ENCODE measurements at regions not wholly inside any gene's neighbourhood (a gene's known extent, or its start where the extent isn't known, plus 50 kb on each side); places are given as distances from the start of the nearest gene placed in this dataset.

DNA sequence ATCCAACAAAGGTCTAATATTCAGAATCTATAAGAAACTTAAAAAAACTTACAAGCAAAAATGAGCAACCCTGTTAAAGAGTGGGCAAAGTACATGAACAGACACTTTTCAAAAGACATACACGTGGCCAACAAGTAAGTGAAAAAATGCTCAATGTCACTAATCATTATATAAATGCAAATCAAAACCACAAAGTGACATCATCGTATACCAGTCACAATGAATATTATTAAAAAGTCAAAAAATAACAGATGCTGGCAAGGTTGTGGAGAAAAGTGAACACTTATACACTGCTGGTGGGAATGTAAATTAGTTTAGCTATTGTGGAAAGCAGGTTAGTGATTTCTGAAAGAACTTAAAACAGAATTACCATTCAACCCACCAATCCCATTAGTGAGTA lies 199.1 kb downstream of the SNAPC1 start:
- H3K9me3 ChIP-seq, result peaks cover 3% of the 10 kb centered on the region
- TF ChIP-seq Cebpa-rat (IDR thresholded peaks at IDR 0.05), result no peak
- H4K20me1 ChIP-seq, result no peaks in the 10 kb centered on the region
- H3K36me3 ChIP-seq, result no peaks in the 10 kb centered on the region
- H3K27me3 ChIP-seq, result no peaks in the 10 kb centered on the region
- no peak overlapping the region for H3K4me3 ChIP-seq
- no peak overlapping the region for H3K27ac ChIP-seq
- no peak overlapping the region for H3K4me2 ChIP-seq
- H3K4me1 ChIP-seq, result no peaks in the 10 kb centered on the region
- H3K9ac ChIP-seq, result no peak overlapping the region

- Histone ChIP-seq H4K20me1 (no peaks in the 10 kb centered on the region), H3K4me3 (no peak overlapping the region), H3K4me1 (no peaks in the 10 kb centered on the region), H3K27me3 (no peaks in the 10 kb centered on the region), H3K9ac (no peak overlapping the region), H3K27ac (no peak overlapping the region), H3K36me3 (no peaks in the 10 kb centered on the region), H3K9me3 (no peaks in the 10 kb centered on the region), H3K4me2 (no peak overlapping the region)
- TF ChIP-seq Cebpa-rat (IDR thresholded peaks at IDR 0.05), result no peak
Observed at GRCh38 chr14:61963926-61964325, 201.7 kb downstream of the SNAPC1 start.

DNA sequence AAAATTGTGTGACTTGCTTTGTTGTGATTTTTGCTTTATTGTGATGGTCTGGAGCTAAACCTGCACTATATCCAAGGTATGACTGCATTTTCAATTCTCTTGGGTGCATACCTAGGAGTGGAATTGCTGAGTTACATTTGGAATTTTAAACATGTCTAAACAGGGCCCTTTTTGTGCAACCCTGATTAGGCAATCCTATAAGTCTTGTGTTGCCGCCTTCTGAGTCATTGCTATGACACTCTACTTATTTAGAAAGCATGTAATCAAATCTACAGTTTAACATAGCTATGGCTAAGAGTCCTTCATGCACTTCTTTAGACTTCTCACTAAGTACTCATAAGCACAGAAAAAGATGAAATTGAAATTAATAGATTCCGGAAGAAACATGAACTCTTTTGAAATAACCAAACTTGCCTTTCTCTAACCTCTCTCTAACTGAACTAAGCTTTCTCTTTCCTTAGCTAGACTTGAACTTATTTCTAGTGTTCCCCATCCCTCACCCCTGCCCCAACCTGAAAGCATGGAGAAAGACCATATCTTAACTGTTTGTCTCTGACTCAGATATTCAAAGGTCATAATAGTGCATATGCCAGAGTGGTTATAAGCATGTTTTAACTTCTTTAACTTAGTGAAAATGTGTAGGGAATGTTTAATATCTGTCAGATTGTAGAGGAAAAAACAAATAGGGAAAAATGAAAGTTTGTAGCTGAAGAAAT lies 203.0 kb downstream of the SNAPC1 start:
- Histone ChIP-seq H3K4me2 (no peak overlapping the region), H3K27ac (no peak overlapping the region), H3K27me3 (no peaks in the 10 kb centered on the region), H3K4me1 (no peaks in the 10 kb centered on the region), H3K9me3 (no peaks in the 10 kb centered on the region), H4K20me1 (no peaks in the 10 kb centered on the region), H3K36me3 (no peaks in the 10 kb centered on the region), H3K9ac (no peak overlapping the region), H3K4me3 (no peak overlapping the region)
- no peak for TF ChIP-seq Cebpa-rat (IDR thresholded peaks at IDR 0.05)

DNA sequence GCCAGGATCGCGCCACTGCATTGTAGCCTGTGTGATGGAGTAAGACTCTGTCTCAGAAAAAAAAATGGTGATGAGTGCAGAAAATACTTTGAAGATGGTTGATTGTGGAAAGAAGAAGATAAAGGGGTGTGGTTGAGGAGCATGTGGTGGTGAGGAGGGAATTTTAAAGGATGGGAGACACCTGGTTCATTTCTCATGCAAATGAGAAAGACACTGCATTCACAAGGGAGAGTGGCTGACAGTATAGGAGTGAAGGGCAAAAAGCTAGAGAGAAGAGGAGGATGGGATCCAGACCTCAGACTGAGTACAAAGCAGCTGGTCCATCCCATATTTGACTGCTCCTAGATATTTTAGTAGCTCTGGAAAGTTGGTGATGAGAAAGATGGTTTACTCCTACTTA lies 206.0 kb downstream of the SNAPC1 start:
- Histone ChIP-seq H3K4me2 (no peak overlapping the region), H4K20me1 (no peaks in the 10 kb centered on the region), H3K9me3 (no peaks in the 10 kb centered on the region), H3K27me3 (no peaks in the 10 kb centered on the region), H3K9ac (no peak overlapping the region), H3K27ac (no peak overlapping the region), H3K4me3 (no peak overlapping the region), H3K4me1 (no peaks in the 10 kb centered on the region), H3K36me3 (no peaks in the 10 kb centered on the region)
- TF ChIP-seq Cebpa-rat (IDR thresholded peaks at IDR 0.05), result no peak

GRCh38 chr14:61972711-61973110 lies 210.5 kb downstream of the SNAPC1 start:
- H3K4me2 ChIP-seq, result no peak overlapping the region

GRCh38 chr14:61973981-61974380 lies 211.8 kb downstream of the SNAPC1 start:
- H3K4me3 ChIP-seq, result no peak overlapping the region
- no peaks in the 10 kb centered on the region for H3K4me1 ChIP-seq
- H3K36me3 ChIP-seq, result no peaks in the 10 kb centered on the region
- no peak for TF ChIP-seq Cebpa-rat (IDR thresholded peaks at IDR 0.05)
- no peak overlapping the region for H3K27ac ChIP-seq
- no peaks in the 10 kb centered on the region for H4K20me1 ChIP-seq
- peaks cover 37% of the 10 kb centered on the region for H3K9me3 ChIP-seq
- H3K9ac ChIP-seq, result no peak overlapping the region
- H3K4me2 ChIP-seq, result no peak overlapping the region
- H3K27me3 ChIP-seq, result no peaks in the 10 kb centered on the region

More at GRCh38 chr14:61972711-61973110, 210.5 kb downstream of the SNAPC1 start:
- Histone ChIP-seq H3K27ac (no peak overlapping the region), H3K27me3 (no peaks in the 10 kb centered on the region), H3K9me3 (peaks cover 37% of the 10 kb centered on the region), H4K20me1 (no peaks in the 10 kb centered on the region), H3K36me3 (no peaks in the 10 kb centered on the region), H3K4me3 (no peak overlapping the region), H3K9ac (no peak overlapping the region), H3K4me1 (no peaks in the 10 kb centered on the region)
- no peak for TF ChIP-seq Cebpa-rat (IDR thresholded peaks at IDR 0.05)

- no peaks in the 10 kb centered on the region for H4K20me1 ChIP-seq
- H3K27me3 ChIP-seq, result no peaks in the 10 kb centered on the region
- H3K4me3 ChIP-seq, result no peak overlapping the region
- peaks cover 37% of the 10 kb centered on the region for H3K9me3 ChIP-seq
- no peak overlapping the region for H3K9ac ChIP-seq
- TF ChIP-seq Cebpa-rat (IDR thresholded peaks at IDR 0.05), result no peak
- no peaks in the 10 kb centered on the region for H3K36me3 ChIP-seq
- no peak overlapping the region for H3K27ac ChIP-seq
- H3K4me1 ChIP-seq, result no peaks in the 10 kb centered on the region
- no peak overlapping the region for H3K4me2 ChIP-seq
Observed at GRCh38 chr14:61977217-61977616, 215.0 kb downstream of the SNAPC1 start.

DNA sequence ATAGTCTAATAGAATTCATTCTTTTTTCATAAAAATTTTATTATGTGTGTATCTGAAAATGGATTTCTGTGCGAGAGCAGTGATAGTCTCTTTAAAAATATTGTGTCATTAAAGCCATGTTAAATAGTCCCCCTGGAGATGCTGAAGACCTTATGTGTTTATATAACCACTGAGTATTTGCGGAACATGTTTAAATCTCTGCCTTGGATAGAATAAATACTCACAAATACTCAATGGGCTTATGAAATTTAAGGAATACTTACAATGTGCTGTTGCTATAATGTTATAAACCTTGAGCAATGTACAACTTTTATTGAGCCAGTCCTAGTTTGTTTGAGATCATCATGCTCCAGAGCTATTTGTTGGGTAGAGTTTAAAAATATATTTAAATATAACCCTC lies 226.0 kb downstream of the SNAPC1 start:
- H3K9me3 ChIP-seq, result no peaks in the 10 kb centered on the region
- no peak for TF ChIP-seq Cebpa-rat (IDR thresholded peaks at IDR 0.05)

GRCh38 chr14:61992139-61992538 lies 229.9 kb downstream of the SNAPC1 start:
- H3K27me3 ChIP-seq, result no peaks in the 10 kb centered on the region
- H3K36me3 ChIP-seq, result no peaks in the 10 kb centered on the region
- H3K27ac ChIP-seq, result no peak overlapping the region
- no peak overlapping the region for H3K9ac ChIP-seq
- no peak for TF ChIP-seq Cebpa-rat (IDR thresholded peaks at IDR 0.05)
- H3K4me2 ChIP-seq, result no peak overlapping the region
- no peaks in the 10 kb centered on the region for H4K20me1 ChIP-seq
- no peak overlapping the region for H3K4me3 ChIP-seq
- no peaks in the 10 kb centered on the region for H3K9me3 ChIP-seq
- H3K4me1 ChIP-seq, result no peaks in the 10 kb centered on the region

More for the DNA sequence above, 226.0 kb downstream of the SNAPC1 start:
- Histone ChIP-seq H3K27ac (no peak overlapping the region), H3K4me3 (no peak overlapping the region), H3K4me1 (no peaks in the 10 kb centered on the region), H3K36me3 (no peaks in the 10 kb centered on the region), H3K27me3 (no peaks in the 10 kb centered on the region), H3K4me2 (no peak overlapping the region), H3K9ac (no peak overlapping the region), H4K20me1 (no peaks in the 10 kb centered on the region)

- no peaks in the 10 kb centered on the region for H3K4me1 ChIP-seq
- no peak for TF ChIP-seq Cebpa-rat (IDR thresholded peaks at IDR 0.05)
- no peak overlapping the region for H3K4me2 ChIP-seq
- no peak overlapping the region for H3K27ac ChIP-seq
- no peaks in the 10 kb centered on the region for H3K36me3 ChIP-seq
- H3K4me3 ChIP-seq, result no peak overlapping the region
- H3K27me3 ChIP-seq, result no peaks in the 10 kb centered on the region
- no peaks in the 10 kb centered on the region for H4K20me1 ChIP-seq
- no peak overlapping the region for H3K9ac ChIP-seq
- no peaks in the 10 kb centered on the region for H3K9me3 ChIP-seq
Observed at GRCh38 chr14:61992926-61993325, 230.7 kb downstream of the SNAPC1 start.

- Histone ChIP-seq H3K4me2 (no peak overlapping the region), H3K9ac (no peak overlapping the region), H4K20me1 (no peaks in the 10 kb centered on the region), H3K27ac (no peak overlapping the region), H3K36me3 (no peaks in the 10 kb centered on the region), H3K9me3 (no peaks in the 10 kb centered on the region), H3K27me3 (no peaks in the 10 kb centered on the region), H3K4me3 (no peak overlapping the region), H3K4me1 (no peaks in the 10 kb centered on the region)
- no peak for TF ChIP-seq Cebpa-rat (IDR thresholded peaks at IDR 0.05)
Observed at GRCh38 chr14:61994589-61994988, 232.4 kb downstream of the SNAPC1 start.
